ENCODE measurements at regions not wholly inside any gene's neighbourhood (a gene's known extent, or its start where the extent isn't known, plus 50 kb on each side); places are given as distances from the start of the nearest gene placed in this dataset.
"Not testable (repeated sequence)": the region's sequence is repeated elsewhere in the genome, so short reads cannot be mapped to it uniquely, and the experiment has no call there.

- not testable (repeated sequence) for TF ChIP-seq EZH2 (IDR thresholded peaks at IDR 0.05; ENCODE audit: insufficient read depth, poor library complexity, severe bottlenecking); EZH2phosphoT487 (IDR thresholded peaks at IDR 0.05; ENCODE audit: insufficient read depth, low read depth)
These were observed 376.1 kb downstream of the C6orf118 start for GRCh38 chr6:164933238-164933794.
